Suppressor macrophage treated with lipopolysaccharide for 1 hour (primary cell): ENCODE measurements at regions not wholly inside any gene's neighbourhood (a gene's known extent, or its start where the extent isn't known, plus 50 kb on each side); places are given as distances from the start of the nearest gene placed in this dataset.
"Not testable (repeated sequence)": the region's sequence is repeated elsewhere in the genome, so short reads cannot be mapped to it uniquely, and the experiment has no call there.

Source experiments
- DNase-seq, 3 donors: peaks; one replicate each; pipeline ENCODE4 v3.0.0-alpha.2; 2020 to 2022

DNA sequence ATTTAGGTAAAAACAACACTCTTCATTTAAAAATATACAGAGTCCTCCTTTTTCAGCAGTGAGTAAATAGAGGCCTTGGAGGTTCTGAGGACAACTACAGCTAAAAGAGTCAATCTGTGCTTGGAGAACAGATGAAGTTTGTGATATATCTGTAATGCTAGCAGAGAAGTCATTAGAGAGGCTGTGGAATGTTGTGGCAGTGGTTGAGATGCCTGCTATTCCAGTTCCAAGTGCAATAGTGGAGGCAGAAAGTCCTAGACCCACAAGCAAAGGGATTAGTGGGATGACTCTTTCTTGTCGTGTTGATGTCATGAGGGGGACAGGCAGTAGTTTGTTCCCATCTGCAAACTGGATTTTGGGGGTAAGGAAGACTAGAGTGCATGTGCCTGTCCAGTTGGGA is 62.1 kb upstream of the EZR start:
- not testable (repeated sequence) for DNase-seq

GRCh38 chr6:158879180-158879579 is 60.0 kb upstream of the EZR start:
- peak; percentile 33 to 52 (median 44) for DNase-seq

DNA sequence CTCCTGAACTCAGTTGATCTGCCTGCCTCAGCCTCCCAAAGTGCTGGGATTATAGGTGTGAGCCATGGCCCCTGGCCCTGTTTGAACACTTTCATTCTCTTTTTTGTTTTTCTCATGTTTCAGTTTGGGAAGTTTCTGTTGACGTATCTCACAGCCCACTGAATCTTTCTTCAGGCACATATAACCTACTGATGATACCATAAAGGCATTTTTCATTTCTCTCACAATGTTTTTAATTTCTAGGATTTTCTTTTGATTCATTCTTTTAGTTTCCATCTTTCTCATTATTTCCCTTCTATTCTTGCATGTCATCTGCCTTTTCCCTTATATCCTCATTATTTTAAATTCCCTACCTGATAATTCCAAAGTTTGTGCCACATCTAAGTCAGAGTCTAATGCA is 58.5 kb upstream of the EZR start:
- no peak for DNase-seq

- DNase-seq = no peak
Measured at GRCh38 chr6:158876886-158877285, 57.7 kb upstream of the EZR start.

DNA sequence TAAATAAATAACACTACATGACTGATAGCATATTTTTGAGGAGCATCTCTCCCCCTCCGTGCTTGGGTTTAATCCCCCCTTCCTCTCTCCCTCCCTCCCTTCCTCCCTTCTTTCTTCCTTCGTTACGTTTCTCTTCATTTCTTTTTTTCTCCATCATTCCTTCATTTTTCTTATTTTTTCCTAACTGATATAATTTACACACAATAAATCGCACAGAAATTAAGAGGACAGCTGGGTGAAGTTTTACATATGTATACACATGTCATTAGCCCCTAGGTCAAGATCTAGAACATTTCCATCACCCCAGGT is 51.4 kb upstream of the EZR start:
- DNase-seq = no peak

DNA sequence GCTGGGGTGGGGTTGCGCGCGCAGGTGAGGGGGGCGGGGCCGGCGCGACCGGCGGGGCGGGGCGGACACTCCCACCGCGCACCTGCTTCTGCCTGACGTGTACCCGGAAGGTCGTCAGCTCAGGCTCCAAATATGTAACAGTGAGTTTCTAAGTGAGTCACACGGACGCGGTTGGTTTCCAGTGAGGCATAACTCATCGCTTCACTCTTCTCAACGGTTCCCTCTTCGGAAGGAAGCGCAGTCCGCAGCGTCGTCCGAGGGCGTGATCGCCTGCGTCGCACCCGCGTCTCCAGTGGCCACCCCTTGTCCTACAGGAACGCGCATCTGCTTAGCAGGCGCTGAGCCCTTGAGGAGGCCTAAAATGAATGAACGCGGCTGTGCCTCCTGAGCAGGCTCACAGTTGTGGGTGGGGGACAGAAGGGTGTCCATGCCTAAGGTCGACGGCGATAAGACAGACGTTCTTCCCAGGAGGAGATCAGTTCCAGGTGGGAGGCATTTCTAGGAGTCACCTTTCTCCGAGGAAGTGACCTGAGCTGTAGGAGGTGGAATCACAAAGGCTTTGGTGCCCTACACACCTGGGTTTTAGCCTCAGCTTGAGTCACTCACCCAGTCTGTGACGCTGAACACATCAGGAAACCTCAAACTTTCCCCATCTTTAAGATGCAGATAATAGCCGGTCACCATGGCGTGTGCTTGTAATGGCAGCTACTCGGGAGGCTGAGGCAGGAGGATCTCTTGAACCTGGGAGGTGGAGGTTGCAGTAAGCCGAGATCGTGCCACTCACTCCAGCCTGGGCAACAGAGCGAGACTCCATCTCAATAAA is 50.9 kb upstream of the EZR start:
- peak; percentile 94 to 97 (median 96) for DNase-seq

DNA sequence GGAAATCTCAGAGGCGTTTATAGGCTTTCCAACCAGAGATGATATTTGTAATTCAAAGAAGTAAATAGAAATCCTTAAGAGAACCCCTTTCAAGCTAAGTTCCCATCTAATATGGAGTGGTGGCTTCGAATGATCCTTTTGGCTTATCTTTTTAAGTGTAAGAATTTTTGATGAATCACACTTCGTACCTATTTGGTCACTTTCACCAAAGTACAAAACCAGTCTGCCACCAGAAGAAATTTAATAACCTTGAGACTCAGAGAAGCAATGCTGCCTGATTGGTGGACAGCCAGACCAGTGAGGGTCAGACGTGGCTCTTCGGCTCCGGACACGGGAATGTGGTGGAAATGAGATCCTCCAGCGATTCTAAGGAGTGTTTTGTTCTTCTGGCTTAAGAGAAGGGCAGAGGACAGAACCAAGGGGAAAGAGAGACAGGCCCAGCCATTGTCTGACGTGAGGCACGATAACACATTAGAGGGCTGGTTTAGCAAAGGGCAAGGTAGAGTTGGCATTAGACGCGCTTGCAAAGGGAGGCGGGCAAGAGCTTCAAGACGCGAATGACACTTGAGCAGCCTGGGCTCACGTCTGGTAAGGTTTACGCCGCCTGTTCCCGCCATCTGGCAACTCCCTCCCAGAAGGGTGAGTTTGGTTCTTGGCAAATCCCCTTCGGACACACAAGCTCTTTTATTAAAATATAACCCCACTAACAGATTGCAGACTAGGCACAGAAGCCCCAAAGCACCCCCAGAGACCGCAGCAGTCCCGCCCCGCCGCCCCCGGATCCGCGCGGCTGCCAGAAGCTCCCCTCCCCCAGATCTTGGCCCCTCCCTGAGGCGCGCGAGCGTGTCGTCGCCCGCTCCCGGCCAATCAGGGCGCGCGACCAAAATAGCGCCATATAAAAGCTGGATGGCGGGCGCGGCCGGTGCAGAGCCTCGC is 50.0 kb upstream of the EZR start:
- DNase-seq = peak in 1 of 3 donors; percentile 93
